HG03196 (cell line): ENCODE measurements at regions not wholly inside any gene's neighbourhood (a gene's known extent, or its start where the extent isn't known, plus 50 kb on each side); places are given as distances from the start of the nearest gene placed in this dataset.
"Not testable (repeated sequence)": the region's sequence is repeated elsewhere in the genome, so short reads cannot be mapped to it uniquely, and the experiment has no call there.

ENCODE experiments used
- ATAC-seq: cut with Tn5 transposase; IDR thresholded peaks from one replicate; pipeline ENCODE4 v1.9.1; 2021; ENCODE audit not compliant: unreplicated experiment

- ATAC-seq, result no peak
Observed at GRCh38 chr17:65312718-65313377, 175.7 kb downstream of the RGS9 start.

- no peak for ATAC-seq
Observed at GRCh38 chr17:65311261-65311660, 174.1 kb downstream of the RGS9 start.

GRCh38 chr17:65307961-65308316 lies 170.8 kb downstream of the RGS9 start:
- no peak for ATAC-seq

- no peak for ATAC-seq
Observed at GRCh38 chr17:65307081-65307960, 170.2 kb downstream of the RGS9 start.

- no peak for ATAC-seq
Observed at GRCh38 chr17:65305778-65306177, 168.6 kb downstream of the RGS9 start.

GRCh38 chr17:65305116-65305515 lies 167.9 kb downstream of the RGS9 start:
- no peak for ATAC-seq

DNA sequence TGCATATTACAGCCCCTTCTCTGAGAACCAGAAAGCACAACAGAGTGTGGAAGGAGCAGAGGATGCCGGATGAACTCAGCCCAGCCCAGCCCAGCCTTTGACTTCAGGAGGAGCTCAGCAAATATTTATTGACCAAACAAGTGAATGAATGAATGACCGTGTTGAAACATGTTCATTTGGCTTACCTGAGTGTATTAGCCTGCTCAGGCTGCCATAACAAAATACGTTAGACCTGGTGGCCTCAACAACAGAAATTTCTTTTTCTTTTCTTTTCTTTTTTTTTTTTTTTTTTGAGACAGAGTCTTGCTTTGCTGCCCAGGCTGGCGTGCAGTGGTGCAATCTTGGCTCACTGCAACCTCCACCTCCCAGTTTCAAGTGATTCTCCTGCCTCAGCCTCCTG lies 164.7 kb downstream of the RGS9 start:
- ATAC-seq, result not testable (repeated sequence)

DNA sequence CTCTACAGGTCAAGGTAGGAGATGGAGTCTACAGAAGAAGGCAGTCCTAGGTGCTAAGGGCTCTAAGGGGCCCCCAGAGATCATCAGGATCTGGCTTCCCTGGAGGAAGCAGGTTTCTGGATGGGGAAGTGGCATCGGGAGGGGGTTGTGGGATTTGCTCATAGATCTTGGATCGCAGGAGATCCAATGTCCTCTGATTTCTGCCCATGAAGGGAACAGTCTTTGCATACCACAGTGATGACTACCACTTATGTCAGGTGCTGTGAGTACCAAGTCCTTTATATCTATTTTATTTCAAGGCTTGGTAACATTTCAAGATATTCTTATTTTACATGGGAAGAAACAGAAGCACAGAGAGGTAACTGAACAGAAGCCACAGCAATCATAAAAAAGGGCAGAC lies 164.0 kb downstream of the RGS9 start:
- no peak for ATAC-seq

DNA sequence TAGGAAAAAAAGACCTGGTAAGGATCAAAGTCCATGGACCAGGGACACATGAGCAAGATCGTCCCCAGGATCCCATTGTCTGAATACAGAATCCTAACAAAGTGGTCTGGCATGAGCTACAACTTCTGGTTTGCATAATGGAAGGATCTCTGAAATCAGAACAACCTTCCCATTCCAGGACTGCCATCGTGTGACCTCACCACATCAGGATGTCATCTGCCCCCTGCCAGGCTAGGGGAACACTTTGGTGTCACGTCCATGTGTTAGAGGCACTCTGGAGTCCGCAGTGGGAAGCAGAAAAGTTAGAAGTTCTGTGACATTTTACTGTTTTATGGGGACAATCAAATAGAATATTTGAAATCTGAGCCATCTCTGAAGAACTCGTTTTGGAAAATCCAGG lies 160.7 kb downstream of the RGS9 start:
- no peak for ATAC-seq

DNA sequence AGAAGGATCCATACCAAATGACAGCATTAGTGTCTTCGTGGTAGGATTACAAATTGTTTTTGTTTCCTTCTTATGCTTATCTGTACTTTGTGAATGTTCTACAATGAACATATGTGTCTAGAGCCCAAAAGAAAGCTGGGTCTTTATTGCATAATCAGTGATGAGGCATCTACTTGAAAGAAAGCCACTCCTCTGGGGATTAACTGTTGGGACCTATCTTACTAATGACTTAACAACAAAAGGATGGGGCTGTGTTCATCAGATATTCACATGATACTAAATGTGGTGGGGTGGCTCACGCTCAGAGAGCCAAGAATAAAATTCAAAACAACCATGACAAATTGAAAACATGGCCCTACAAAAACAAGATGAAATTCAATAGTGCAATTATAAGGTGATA lies 160.2 kb downstream of the RGS9 start:
- ATAC-seq, result no peak

DNA sequence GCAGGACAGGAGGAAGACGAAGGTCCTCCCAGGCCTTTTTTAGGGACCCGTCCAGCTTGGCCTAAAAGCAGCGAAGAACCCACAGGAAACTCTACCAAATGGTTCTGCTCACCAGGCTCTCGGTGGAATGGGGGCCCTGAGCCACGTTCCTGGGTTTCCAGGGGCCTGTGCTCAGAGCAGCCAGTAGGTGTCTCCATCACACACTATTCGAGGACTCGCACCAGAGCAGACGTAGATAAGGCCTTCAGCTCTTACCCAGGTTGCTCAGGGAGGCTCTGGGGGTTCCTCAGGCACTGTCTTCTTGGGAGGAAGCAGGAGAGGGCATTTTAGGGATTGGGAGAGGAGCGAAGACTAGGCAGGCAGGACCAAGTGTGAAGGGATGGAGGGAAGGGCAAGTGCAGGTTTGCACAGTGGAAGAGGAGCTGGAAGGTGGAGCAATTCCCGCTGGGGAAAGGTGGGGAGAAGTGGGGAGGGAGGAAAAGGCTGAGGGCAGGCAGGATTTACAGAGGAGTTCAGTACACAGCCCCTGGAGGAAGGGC lies 157.1 kb downstream of the RGS9 start:
- ATAC-seq, result peak; percentile 68

- no peak for ATAC-seq
Observed at GRCh38 chr17:65293584-65294180, 156.5 kb downstream of the RGS9 start.

DNA sequence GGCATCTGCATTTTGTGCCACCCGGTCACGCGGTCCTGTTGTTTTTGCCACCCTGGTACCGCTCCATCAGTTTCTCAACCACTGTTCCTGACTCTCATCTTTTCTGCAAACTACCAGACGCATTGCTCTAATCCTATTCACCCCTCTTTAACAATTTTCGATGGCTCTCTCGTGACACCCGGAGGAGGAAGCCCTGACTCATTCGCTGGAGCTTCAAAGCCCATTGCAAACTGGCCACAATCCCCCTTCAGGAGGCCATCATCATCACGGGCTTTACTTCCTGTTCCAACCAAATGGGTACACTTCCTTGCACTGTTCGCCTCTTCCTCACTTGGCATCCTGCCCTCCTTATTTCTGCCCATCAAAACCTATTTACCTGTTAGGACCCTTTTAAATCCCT lies 155.3 kb downstream of the RGS9 start:
- no peak for ATAC-seq

DNA sequence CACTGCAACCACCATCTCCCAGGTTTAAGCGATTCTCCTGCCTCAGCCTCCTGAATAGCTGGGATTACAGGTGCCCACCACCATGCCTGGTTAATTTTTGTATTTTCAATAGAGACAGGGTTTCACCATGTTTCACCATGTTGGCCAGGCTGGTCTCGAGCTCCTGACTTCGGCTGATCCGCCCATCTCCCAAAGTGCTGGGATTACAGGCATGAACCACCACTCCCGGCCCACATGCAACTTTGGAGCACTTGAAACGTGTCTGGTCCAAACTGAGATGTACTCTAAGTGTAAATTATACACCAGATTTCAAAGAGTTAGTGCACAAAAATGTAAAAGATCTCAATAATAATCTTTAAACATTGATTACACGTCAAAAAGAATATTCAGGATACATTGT lies 154.1 kb downstream of the RGS9 start:
- not testable (repeated sequence) for ATAC-seq

GRCh38 chr17:65290616-65291015 lies 153.4 kb downstream of the RGS9 start:
- ATAC-seq, result no peak

GRCh38 chr17:65290056-65290455 lies 152.9 kb downstream of the RGS9 start:
- no peak for ATAC-seq

DNA sequence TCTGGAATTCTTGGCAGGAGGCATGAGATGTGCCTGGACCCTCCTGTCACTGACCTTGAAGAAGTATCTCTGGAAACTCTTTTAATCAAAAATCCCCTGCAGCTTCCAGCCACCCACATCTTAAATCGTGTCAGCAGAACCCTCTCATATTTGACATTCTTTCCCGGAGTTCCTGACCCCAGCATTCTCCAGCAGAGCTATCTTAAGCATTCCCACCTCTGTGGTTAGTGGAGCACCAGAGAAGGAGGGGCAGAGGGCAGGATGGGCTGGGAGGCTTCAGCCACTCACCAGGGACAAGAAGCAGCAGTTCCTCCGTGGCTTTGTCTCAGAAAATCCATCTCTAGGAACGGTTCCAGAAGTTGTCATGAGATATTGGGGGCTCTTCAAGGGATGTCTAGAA lies 149.9 kb downstream of the RGS9 start:
- no peak for ATAC-seq

DNA sequence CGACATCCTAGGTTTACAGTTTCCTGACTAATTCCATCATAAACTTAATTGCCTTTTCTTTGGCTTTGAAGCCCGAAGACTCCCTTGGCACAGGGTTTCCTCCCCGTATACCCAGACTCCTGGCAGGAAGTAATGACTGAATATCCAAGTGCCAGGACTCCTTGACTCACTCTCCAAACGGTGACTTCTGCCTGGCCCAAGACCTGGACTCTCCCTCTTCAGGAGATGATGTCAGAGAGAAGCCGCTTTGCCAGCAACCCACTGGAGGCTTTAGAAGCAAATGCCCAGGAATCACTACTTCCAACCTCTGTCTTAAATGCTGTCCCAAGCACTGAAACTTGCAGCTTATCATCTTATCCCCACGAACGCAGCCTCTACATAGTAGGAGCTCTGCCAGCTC lies 146.5 kb downstream of the RGS9 start:
- ATAC-seq, result no peak

- ATAC-seq, result no peak
Observed at GRCh38 chr17:65279456-65279855, 142.3 kb downstream of the RGS9 start.

GRCh38 chr17:65278820-65279184 lies 141.6 kb downstream of the RGS9 start:
- ATAC-seq, result no peak

DNA sequence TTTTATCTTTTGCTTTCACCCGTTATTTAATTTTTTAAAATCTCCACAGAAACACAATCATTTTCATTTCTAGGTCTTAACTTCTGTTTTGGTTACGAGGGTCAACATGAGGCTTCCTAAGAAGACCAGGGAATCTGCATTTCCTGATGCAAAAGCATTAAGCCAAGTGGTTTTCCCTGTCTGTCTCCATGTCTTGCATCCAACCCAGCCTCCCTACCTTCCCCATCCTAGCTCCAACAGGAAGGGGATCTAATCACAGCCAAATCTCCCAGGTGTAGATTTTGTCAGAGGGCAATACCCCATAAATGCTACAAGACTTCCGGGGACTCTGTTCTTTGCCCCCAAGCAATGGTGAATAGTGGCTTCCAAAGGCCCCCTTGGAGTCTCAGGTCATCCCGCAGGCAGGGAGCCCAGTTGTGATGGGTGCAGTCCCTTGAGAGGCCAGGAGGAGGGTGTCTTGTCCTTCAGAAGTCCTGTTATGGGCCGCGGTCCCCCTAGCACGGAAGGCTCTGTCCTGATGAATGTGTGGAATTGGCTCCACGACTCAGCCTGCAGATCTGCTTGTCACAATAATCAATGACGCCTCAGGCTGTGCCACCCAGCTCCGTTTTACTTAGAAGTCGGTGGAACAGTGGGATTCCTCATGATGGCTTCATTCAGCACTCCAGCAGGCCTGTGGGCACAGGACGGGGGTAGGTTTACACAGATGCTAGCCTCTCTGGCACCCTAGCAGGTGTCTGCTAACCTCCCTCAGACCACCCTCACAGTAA lies 141.1 kb downstream of the RGS9 start:
- ATAC-seq, result no peak
